Upper lobe of right lung (tissue), 1 donor: ENCODE measurements at regions not wholly inside any gene's neighbourhood (a gene's known extent, or its start where the extent isn't known, plus 50 kb on each side); places are given as distances from the start of the nearest gene placed in this dataset.

Experiments
- ATAC-seq: fragments of 200-7000 bp; cut with Tn5 transposase; one replicate; pipeline ENCODE4 v1.9.1; 2020; ENCODE audit warnings: mild to moderate bottlenecking, moderate library complexity
- DNase-seq: peaks from one replicate; pipeline ENCODE4 v3.0.0-alpha.2; 2020
- H3K27ac ChIP-seq: fragments of 200-600 bp; one replicate; pipeline ENCODE4 v1.8.0; 2022
- H3K27me3 ChIP-seq: fragments of 200-600 bp; one replicate; pipeline ENCODE4 v1.8.0; 2022; ENCODE audit warnings: mild to moderate bottlenecking
- H3K36me3 ChIP-seq: fragments of 200-600 bp; one replicate; pipeline ENCODE4 v1.8.0; 2022
- H3K4me1 ChIP-seq: fragments of 200-600 bp; one replicate; pipeline ENCODE4 v1.8.0; 2022
- H3K4me3 ChIP-seq: fragments of 200-600 bp; one replicate; pipeline ENCODE4 v1.8.0; 2022; ENCODE audit warnings: mild to moderate bottlenecking
- H3K9me3 ChIP-seq: fragments of 200-600 bp; one replicate; pipeline ENCODE4 v1.8.0; 2022
- intact Hi-C: fragments of 100-400 bp; cut with DNase I; formaldehyde crosslinking; loops from one replicate; pipeline ENCODE4 v1.11.0; 2022
- TF ChIP-seq, protein P1 (sequence below): fragments of 200-600 bp; IDR thresholded peaks from one replicate; pipeline ENCODE4 v1.8.0; 2022; ENCODE audit warnings: antibody characterized with exemption
- donor health status: DM: no; HTN: yes; CAD: no; lungs with severe emphysema.

DNA sequence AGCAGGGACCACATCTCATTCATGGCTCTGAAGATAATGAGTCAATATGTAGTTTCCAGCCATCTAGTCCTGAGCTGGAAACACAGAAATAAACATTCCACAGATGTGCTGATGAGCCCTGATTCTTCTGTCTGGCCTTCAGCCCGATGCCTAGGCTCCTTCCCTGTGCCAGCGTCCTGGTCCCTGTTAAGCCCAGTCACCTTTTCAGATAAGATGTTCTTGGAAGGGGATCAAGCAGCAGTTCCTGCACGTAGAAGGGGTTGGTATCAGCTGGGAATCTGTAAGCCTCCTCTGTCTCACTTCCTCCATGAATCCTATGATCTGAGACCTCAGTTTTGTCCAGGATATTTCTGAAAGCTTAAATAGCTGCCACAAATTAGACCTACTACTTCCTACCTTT, 149.3 kb downstream of the TTC32 start:
- Histone ChIP-seq H3K27me3 (no peaks in the 10 kb centered on the region), H3K9me3 (no peaks in the 10 kb centered on the region), H3K36me3 (no peaks in the 10 kb centered on the region), H3K4me3 (no peak overlapping the region), H3K27ac (no peak overlapping the region), H3K4me1 (no peaks in the 10 kb centered on the region)
- TF ChIP-seq, protein P1, sequence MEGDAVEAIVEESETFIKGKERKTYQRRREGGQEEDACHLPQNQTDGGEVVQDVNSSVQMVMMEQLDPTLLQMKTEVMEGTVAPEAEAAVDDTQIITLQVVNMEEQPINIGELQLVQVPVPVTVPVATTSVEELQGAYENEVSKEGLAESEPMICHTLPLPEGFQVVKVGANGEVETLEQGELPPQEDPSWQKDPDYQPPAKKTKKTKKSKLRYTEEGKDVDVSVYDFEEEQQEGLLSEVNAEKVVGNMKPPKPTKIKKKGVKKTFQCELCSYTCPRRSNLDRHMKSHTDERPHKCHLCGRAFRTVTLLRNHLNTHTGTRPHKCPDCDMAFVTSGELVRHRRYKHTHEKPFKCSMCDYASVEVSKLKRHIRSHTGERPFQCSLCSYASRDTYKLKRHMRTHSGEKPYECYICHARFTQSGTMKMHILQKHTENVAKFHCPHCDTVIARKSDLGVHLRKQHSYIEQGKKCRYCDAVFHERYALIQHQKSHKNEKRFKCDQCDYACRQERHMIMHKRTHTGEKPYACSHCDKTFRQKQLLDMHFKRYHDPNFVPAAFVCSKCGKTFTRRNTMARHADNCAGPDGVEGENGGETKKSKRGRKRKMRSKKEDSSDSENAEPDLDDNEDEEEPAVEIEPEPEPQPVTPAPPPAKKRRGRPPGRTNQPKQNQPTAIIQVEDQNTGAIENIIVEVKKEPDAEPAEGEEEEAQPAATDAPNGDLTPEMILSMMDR, result no peak
- no peak for ATAC-seq
- DNase-seq, result no peak
- intact Hi-C loops, result no loop called here

DNA sequence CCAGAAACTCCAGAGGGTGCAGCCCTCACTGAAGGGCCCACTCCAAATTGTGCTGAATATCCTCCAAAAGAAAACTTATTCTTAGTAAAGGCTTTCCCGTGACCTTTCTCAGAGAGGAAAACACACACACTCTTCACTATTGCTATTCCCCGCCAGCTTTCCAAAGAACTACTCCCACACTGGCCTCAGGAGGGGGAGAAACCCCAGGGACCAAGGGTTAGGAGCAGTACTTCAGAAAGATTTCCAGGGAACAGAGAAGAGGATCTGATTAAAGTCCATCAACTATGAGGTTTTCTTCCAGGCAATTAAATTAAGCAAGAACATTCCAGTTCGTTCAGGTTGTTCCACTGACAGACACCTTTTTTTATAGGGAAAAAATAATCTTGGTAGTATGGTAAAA, 150.2 kb downstream of the TTC32 start:
- no peak for DNase-seq
- H3K27me3 ChIP-seq, result no peaks in the 10 kb centered on the region
- H3K27ac ChIP-seq, result no peak overlapping the region
- no peak for ATAC-seq
- intact Hi-C loops, result no loop called here
- TF ChIP-seq, protein P1, result no peak
- no peaks in the 10 kb centered on the region for H3K9me3 ChIP-seq
- no peaks in the 10 kb centered on the region for H3K4me1 ChIP-seq
- no peak overlapping the region for H3K4me3 ChIP-seq
- no peaks in the 10 kb centered on the region for H3K36me3 ChIP-seq

DNA sequence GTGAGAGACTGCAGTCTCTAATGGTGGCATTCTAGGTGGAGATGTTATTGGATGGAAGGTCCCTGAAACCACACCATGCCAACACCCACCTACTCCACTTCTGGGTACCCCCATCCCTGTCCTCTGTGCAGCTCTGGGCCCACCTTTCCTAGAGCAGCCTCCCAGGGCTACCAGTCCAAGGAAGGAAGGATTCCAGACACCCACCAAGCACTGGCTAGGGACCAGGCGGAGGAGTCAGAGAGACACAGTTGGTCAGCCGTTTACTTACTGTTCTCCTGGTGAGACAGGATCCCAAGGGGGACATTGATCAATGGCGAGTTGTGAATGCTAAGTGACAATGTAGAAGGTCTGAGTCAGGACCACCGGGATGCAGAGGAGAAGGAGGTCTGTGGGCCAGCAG, 151.6 kb downstream of the TTC32 start:
- no peak for ATAC-seq

DNA sequence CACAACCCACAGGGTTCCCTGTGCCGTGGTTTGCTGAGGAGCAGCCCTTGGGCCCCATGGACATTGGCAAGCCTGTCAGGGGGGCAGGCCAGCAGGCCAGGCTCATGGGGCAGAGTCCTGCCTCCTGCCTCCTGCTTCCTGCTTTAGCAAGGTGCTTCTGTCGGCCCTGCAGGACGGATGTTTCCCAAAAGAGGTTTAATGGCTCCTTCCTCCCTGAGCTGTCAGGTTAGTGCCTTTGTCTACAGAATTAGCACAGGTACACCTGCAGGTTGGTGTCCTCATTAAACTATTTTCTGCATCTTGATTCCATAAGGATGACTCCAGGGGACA, 152.3 kb downstream of the TTC32 start:
- Histone ChIP-seq H3K4me1 (no peaks in the 10 kb centered on the region), H3K9me3 (no peaks in the 10 kb centered on the region), H3K27ac (no peak overlapping the region), H3K27me3 (no peaks in the 10 kb centered on the region), H3K36me3 (no peaks in the 10 kb centered on the region), H3K4me3 (no peak overlapping the region)
- ATAC-seq (no peak), DNase-seq (no peak)
- TF ChIP-seq, protein P1, result no peak
- intact Hi-C loops, result no loop called here

More for the DNA sequence above, 151.6 kb downstream of the TTC32 start:
- Histone ChIP-seq H3K4me1 (no peaks in the 10 kb centered on the region), H3K9me3 (no peaks in the 10 kb centered on the region), H3K27ac (no peak overlapping the region), H3K4me3 (no peak overlapping the region), H3K27me3 (no peaks in the 10 kb centered on the region), H3K36me3 (no peaks in the 10 kb centered on the region)
- intact Hi-C loops, result no loop called here
- TF ChIP-seq, protein P1, result no peak
- no peak for DNase-seq

DNA sequence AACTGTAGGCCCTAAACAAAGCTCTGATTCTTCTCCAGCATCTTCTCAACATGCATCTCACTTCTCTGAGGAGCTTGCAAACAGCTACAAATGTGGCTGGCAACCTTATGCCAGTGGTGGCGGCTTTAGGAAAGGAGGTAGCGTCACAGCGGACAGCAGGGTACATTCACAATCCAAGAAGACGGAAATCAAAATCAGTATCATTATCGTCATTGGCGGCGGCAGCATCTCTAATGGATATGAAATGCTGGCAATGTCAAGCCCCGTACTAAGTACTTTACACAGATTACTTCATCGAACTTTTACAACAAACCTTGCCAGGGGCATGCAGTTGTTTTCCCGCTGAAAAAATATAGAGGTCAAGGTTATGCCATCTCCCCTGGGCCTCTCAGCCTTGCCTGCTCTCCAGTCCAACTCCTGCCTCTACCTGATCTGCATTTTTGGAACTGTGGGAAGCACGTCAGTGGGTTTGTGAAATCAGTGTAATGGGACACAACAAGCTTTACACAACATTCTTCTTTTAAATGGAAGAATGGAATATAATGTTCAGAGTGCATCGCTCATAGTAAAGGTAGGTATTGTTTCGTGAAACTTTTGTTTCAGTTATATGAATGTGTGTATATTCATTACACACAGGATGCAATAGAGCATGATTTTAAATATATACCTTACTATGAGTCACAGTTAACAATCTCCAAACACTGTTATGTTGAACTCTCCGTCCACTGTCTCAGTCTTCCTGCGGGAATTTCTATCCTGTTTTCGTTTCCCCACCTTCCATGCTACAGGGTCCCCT, 152.9 kb downstream of the TTC32 start:
- intact Hi-C loops, result no loop called here
- ATAC-seq (no peak), DNase-seq (no peak)
- H3K27me3 ChIP-seq, result no peaks in the 10 kb centered on the region
- no peaks in the 10 kb centered on the region for H3K36me3 ChIP-seq
- no peaks in the 10 kb centered on the region for H3K4me1 ChIP-seq
- no peak overlapping the region for H3K4me3 ChIP-seq
- TF ChIP-seq, protein P1, result no peak
- H3K27ac ChIP-seq, result no peak overlapping the region
- no peaks in the 10 kb centered on the region for H3K9me3 ChIP-seq

DNA sequence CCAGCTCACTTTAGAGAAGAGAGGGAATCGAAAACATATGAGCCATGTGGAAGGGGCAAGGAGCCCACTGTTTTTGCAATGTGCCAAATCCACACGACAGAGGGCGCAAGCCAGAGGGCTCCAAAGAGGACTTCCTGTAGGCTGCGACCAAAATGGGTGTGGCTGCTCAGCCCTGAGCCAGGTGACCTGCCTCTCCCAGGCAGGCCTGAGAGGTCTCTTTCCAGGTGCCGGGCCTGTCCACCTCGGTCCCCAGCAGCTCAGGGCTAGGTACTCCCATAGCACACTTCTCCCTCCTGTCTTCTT, 153.8 kb downstream of the TTC32 start:
- Histone ChIP-seq H3K36me3 (no peaks in the 10 kb centered on the region), H3K27me3 (no peaks in the 10 kb centered on the region), H3K4me3 (no peak overlapping the region), H3K9me3 (no peaks in the 10 kb centered on the region), H3K27ac (no peak overlapping the region), H3K4me1 (no peaks in the 10 kb centered on the region)
- no peak for DNase-seq
- TF ChIP-seq, protein P1, result no peak
- intact Hi-C loops, result no loop called here
- ATAC-seq, result no peak
